Endothelial cell of umbilical vein (primary cell): ENCODE measurements at regions not wholly inside any gene's neighbourhood (a gene's known extent, or its start where the extent isn't known, plus 50 kb on each side); places are given as distances from the start of the nearest gene placed in this dataset.

ENCODE experiments used
- BruUV-seq: library from RNA; stranded (reverse); fragments of 400-500 nt; replicated peaks from 2 replicates; lab custom pipeline; 2021; lab: Mats Ljungman, UMichigan
- CTCF ChIA-PET: fragments of 300-600, 350-600 bp; sonication (Branson Sonifier 250); formaldehyde crosslinking; loops from one replicate; lab custom pipeline; 2021; ENCODE audit warnings: antibody characterized with exemption, inconsistent platforms; lab: Charles Lee
- POLR2A ChIA-PET: fragments of 300-600, 350-600 bp; sonication (Branson Sonifier 250); formaldehyde crosslinking; loops from one replicate; lab custom pipeline; 2021; ENCODE audit warnings: antibody characterized with exemption, inconsistent platforms; lab: Charles Lee
- DNase-seq: peaks from one replicate; pipeline ENCODE4 v3.0.0-alpha.2; 2011; ENCODE audit warnings: low read depth, low spot score
- FAIRE-seq: peaks from 2 replicates; lab custom pipeline; 2011; peaks lifted over from hg19 to GRCh38; lab: Jason Lieb, UNC
- H2AFZ ChIP-seq: 2 replicates; pipeline ENCODE4 v1.6.0; 2012; ENCODE audit warnings: low read depth, low read length, control low read depth, inconsistent platforms
- H3K27ac ChIP-seq: 2 replicates; pipeline ENCODE4 v1.5.1; 2011; ENCODE audit warnings: low read depth, mild to moderate bottlenecking, control low read depth, low read length, moderate library complexity; ENCODE audit not compliant: insufficient read depth
- H3K27me3 ChIP-seq, 2 experiments: 2 replicates each; pipeline versions ENCODE4 v1.6.0 to v1.6.1; 2011; ENCODE audit warnings: low read length in 2 of 2, mixed read lengths in 1 of 2; ENCODE audit not compliant: control insufficient read depth in 2 of 2, insufficient read depth in 2 of 2
- H3K36me3 ChIP-seq, 2 experiments: 2 replicates in 1 of 2; 3 replicates in 1 of 2; pipeline ENCODE4 v1.5.1; 2011; ENCODE audit warnings: low read length in 2 of 2, mild to moderate bottlenecking in 1 of 2, moderate library complexity in 1 of 2; ENCODE audit not compliant: control insufficient read depth in 2 of 2, insufficient read depth in 2 of 2; ENCODE audit errors: extremely low read depth in 1 of 2
- H3K4me1 ChIP-seq: 3 replicates; pipeline ENCODE4 v1.5.1; 2011; ENCODE audit warnings: mild to moderate bottlenecking, low read length; ENCODE audit not compliant: control insufficient read depth, insufficient read depth; ENCODE audit errors: extremely low read depth
- H3K4me2 ChIP-seq: 2 replicates; pipeline ENCODE4 v1.6.1; 2011; ENCODE audit warnings: low read length, control low read depth, mixed read lengths; ENCODE audit not compliant: insufficient read depth
- H3K4me3 ChIP-seq, 3 experiments: fragments of 200-600 bp in 1 of 3; sonication (generic), shearing (Covaris generic) in 1 of 3; replicated peaks in 1 of 3; 2 replicates each; pipeline ENCODE4 v1.5.1; 2011 to 2016; ENCODE audit warnings: control low read depth in 3 of 3, low read length in 3 of 3, mild to moderate bottlenecking in 2 of 3, inconsistent platforms in 1 of 3, low read depth in 1 of 3, moderate library complexity in 1 of 3; ENCODE audit not compliant: insufficient read depth in 1 of 3
- H3K79me2 ChIP-seq: 2 replicates; pipeline ENCODE4 v1.6.0; 2012; ENCODE audit warnings: low read length, inconsistent platforms; ENCODE audit not compliant: control insufficient read depth, insufficient read depth
- H3K9ac ChIP-seq: replicated peaks from 2 replicates; pipeline ENCODE3; 2011; ENCODE audit warnings: low read length, control low read depth; ENCODE audit not compliant: insufficient read depth; ENCODE audit errors: extremely low read depth
- H3K9me1 ChIP-seq: replicated peaks from 3 replicates; pipeline ENCODE4 v1.6.0; 2011; ENCODE audit warnings: mild to moderate bottlenecking, low read length; ENCODE audit not compliant: control insufficient read depth, insufficient read depth; ENCODE audit errors: extremely low read depth
- H3K9me3 ChIP-seq: replicated peaks from 2 replicates; pipeline ENCODE4 v1.5.1; 2012; ENCODE audit warnings: low read length, inconsistent platforms; ENCODE audit not compliant: control insufficient read depth, insufficient read depth
- H4K20me1 ChIP-seq: replicated peaks from 2 replicates; pipeline ENCODE3; 2011; ENCODE audit warnings: mild to moderate bottlenecking, low read length; ENCODE audit not compliant: control insufficient read depth, insufficient read depth; ENCODE audit errors: extremely low read depth
- CTCF ChIP-seq, 2 donors: IDR thresholded peaks; 1 replicate in 1 of 2; 2 replicates in 1 of 2; pipeline ENCODE4 v1.5.1; 2011; ENCODE audit warnings: low read length in 2 of 2, mild to moderate bottlenecking in 2 of 2, moderate library complexity in 2 of 2, control low read depth in 1 of 2, inconsistent platforms in 1 of 2, low read depth in 1 of 2; ENCODE audit not compliant: insufficient read depth in 1 of 2; ENCODE audit errors: extremely low read depth in 1 of 2
- EZH2 ChIP-seq: IDR thresholded peaks from 2 replicates; pipeline ENCODE4 v1.6.1; 2012; ENCODE audit warnings: borderline replicate concordance, low read depth, mild to moderate bottlenecking, moderate library complexity, low read length, inconsistent platforms; ENCODE audit not compliant: severe bottlenecking
- FOS ChIP-seq: IDR thresholded peaks from 2 replicates; pipeline ENCODE4 v1.6.1; 2011; ENCODE audit warnings: mild to moderate bottlenecking, low read length, moderate library complexity, borderline replicate concordance; ENCODE audit not compliant: insufficient read depth
- GATA2 ChIP-seq: IDR thresholded peaks from 2 replicates; pipeline ENCODE4 v1.7.0; 2011; ENCODE audit warnings: low read depth, mild to moderate bottlenecking, moderate library complexity, mixed read lengths, low read length; ENCODE audit not compliant: insufficient read length, insufficient read depth
- JUN ChIP-seq: IDR thresholded peaks from 2 replicates; pipeline ENCODE4 v1.6.1; 2011; ENCODE audit warnings: borderline replicate concordance, low read depth; ENCODE audit not compliant: insufficient read length, insufficient read depth
- MAX ChIP-seq: IDR thresholded peaks from 2 replicates; pipeline ENCODE4 v1.6.1; 2011; ENCODE audit not compliant: insufficient read depth, insufficient read length
- MYC ChIP-seq: IDR thresholded peaks from one replicate; pipeline ENCODE4 v1.6.1; 2011; ENCODE audit warnings: mild to moderate bottlenecking, low read depth, low read length
- POLR2A ChIP-seq: IDR thresholded peaks from 2 replicates; pipeline ENCODE4 v1.6.1; 2012; ENCODE audit warnings: low read depth, mild to moderate bottlenecking, control low read depth, low read length
- POLR2AphosphoS5 ChIP-seq: IDR thresholded peaks from 2 replicates; pipeline ENCODE4 v1.6.1; 2012; ENCODE audit warnings: low read depth, mild to moderate bottlenecking, control low read depth, low read length, moderate library complexity; ENCODE audit not compliant: insufficient read depth
- dilution Hi-C: fragments of 300-500 bp; cut with MboI; formaldehyde crosslinking; loops from one replicate; pipeline ENCODE4 v1.15.0; 2019; ENCODE audit warnings: low sequenced_read_pairs; ENCODE audit not compliant: extremely low pct_ligation_motif_present
- intact Hi-C: fragments of 100-400 bp; cut with micrococcal nuclease; formaldehyde crosslinking; loops from one replicate; pipeline ENCODE4 v1.10.0; 2022

- intact Hi-C loops = no loop called here
These were observed 319.2 kb downstream of the MN1 start for GRCh38 chr22:27482402-27482801.

More at GRCh38 chr22:27482402-27482801, 319.2 kb downstream of the MN1 start:
- Histone ChIP-seq H3K27me3 (peaks cover 3 to 6% of the 10 kb centered on the region in 2 experiments), H3K79me2 (no peaks in the 10 kb centered on the region), H3K9me3 (no peaks in the 10 kb centered on the region), H3K4me1 (no peaks in the 10 kb centered on the region), H3K9me1 (no peaks in the 10 kb centered on the region), H3K4me2 (no peak overlapping the region), H3K9ac (no peak overlapping the region), H3K4me3 (no peak overlapping the region), H4K20me1 (no peaks in the 10 kb centered on the region), H3K36me3 (no peaks in the 10 kb centered on the region), H3K27ac (no peak overlapping the region), H2AFZ (no peak overlapping the region)
- ChIA-PET POLR2A (no interaction called here), CTCF (no interaction called here)
- no peak for TF ChIP-seq MYC
- TF ChIP-seq POLR2A = no peak
- no peak for TF ChIP-seq EZH2
- TF ChIP-seq CTCF (IDR thresholded peaks at IDR 0.05; ENCODE audit: extremely low read depth in 1 of 2, insufficient read depth in 1 of 2, low read depth in 1 of 2, low read length in 2 of 2) = no peak
- no peak for TF ChIP-seq JUN
- no peak for TF ChIP-seq GATA2
- TF ChIP-seq MAX = no peak
- TF ChIP-seq POLR2AphosphoS5 = no peak
- TF ChIP-seq FOS = no peak
- no TSS peak for BruUV-seq
- dilution Hi-C loops = no loop called here
- no peak for FAIRE-seq
- DNase-seq = no peak
